RPMI7951 (cell line): ENCODE measurements at regions not wholly inside any gene's neighbourhood (a gene's known extent, or its start where the extent isn't known, plus 50 kb on each side); places are given as distances from the start of the nearest gene placed in this dataset.
"Not testable (repeated sequence)": the region's sequence is repeated elsewhere in the genome, so short reads cannot be mapped to it uniquely, and the experiment has no call there.

Source experiments
- DNase-seq: peaks from one replicate; pipeline ENCODE4 v3.0.0-alpha.2; 2012; ENCODE audit warnings: low read depth

DNA sequence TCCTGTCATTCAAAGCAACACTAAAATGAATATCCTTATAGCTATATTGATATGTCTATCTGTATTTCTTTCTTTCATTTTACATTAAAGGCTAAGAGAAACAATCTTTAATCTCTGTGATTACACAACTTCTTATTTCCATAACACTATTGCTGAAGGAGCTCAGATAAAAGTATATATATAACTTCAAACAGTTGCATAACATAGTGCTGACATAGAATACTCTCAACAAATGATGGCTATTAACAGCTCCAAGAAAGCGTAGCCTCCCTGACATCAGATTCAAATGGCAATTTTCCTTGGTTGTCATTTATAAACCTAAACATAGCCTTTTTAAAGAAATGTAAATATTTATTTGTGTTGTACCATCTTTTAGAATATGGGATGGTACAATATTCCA, 116.6 kb upstream of the PTPRG start:
- DNase-seq: no peak

DNA sequence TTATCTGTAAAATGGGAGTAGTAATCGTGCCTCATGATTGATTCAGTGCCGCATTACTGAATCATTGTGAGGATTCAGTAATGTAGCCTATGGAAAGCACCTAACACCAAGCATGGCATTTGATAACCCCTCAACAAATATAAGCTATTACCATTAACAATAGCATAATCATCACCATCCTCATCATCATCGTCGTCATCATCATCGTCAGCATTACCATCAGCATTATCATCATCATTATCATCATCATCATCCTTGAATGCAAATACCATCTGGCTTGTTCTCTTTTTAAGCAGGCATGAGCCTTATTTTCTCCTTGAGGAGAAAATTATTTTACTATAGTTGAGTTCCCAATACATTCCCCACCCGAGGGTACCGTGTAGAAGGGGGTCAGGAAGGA, 115.4 kb upstream of the PTPRG start:
- DNase-seq: no peak

DNA sequence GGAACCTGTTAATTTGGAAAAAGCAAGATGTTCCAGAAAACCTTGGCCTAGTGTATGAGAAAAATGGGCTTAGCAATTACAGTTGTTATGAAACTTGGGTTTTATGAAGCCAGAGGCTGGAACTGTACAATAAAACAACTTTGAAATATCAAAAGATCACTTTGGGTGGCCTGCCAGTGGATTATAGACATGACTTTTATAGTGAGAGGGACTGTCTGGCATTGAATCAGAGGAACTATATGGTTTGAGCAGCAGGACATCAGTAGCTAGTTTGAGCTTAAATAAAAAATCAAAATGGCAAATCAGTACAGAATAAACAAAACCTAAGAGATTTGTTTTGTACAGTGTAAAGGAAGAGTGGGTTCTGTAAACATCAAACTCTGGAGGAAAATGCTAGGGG, 115.0 kb upstream of the PTPRG start:
- no peak for DNase-seq

DNA sequence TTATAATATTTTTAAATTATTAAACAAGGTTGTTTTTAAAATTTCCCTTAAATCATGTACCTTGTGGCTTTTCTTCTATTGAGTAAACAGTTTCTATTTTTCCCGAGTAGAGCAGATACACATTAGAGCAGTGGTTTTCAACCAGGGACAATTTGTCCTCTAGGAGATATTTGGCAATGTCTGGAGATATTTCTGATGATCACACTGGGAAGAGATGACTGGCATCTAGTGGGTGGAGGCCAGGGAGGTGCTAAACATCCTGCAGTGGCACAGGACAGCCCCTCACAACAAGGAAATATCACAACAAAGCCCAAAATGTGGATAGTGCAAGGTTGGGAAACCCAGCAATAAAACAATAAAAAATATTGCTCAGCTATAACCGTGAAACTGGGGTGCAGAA, 113.0 kb upstream of the PTPRG start:
- no peak for DNase-seq

DNA sequence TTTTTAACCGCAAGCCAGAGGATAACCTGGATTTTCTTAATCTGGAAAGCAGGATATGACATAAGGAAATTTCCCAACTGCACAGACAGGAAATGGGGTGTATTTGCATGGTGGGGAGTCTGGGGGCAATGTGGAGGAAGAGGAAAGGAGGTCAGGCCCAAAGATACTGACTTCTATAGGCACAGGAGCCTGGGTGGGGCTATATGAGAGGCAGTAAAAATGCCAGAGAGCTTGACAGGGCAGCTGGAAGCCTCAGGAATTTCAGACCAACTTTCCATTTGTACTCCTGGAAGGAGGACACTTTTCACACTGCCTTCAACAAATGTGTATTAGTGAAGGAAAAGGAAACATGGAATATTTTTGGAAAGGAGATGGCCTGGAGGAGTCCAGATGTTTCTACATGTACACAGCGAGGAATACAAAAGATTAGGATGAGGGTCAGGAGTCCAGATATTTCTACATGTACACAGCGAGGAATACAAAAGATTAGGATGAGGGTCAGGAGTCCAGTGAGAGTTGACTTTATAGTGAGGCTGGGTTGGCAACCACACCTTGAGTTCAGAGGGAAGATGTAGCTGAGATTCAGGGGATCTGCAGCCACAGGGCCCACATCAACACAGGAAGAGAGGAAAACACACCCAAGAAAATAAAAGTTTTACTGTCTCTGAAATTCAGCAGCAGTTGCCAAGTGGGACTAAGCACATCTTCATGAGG, 111.9 kb upstream of the PTPRG start:
- no peak for DNase-seq

DNA sequence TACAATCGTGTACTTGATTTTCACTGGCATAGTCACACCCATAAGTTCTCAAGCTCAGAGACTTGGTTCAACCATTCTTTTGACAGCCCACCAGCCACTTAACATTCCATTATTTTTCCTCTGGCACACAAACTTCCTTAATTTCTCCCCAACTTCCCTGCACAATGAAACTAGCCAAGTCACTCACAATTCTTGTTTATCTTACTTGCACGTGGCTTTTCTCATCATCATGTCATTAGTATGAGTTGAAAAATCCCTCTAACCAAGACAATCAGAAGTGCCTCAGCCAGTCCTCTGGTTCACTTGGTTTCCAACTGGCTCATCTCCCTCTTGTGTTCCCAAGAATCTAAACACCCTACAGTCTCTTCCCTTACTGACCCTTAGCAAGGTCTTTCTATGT, 110.5 kb upstream of the PTPRG start:
- no peak for DNase-seq

DNA sequence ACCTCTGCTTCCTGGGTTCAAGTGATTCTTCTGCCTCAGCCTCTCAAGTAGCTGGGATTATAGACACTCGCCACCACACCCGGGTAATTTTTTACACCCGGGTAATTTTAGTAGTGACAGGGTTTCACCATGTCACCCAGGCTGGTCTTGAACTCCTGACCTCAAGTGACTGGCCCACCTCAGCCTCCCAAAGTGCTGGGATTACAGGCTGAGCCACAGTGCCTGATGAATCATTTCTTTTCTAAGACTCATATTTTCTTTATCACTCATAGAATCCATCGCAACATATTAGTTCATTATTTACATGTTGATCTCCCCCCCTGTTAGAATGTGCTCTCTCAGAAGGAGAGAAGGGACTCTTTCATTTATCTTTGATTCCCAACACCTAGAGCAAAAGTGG, 109.5 kb upstream of the PTPRG start:
- DNase-seq: peak; percentile 6

DNA sequence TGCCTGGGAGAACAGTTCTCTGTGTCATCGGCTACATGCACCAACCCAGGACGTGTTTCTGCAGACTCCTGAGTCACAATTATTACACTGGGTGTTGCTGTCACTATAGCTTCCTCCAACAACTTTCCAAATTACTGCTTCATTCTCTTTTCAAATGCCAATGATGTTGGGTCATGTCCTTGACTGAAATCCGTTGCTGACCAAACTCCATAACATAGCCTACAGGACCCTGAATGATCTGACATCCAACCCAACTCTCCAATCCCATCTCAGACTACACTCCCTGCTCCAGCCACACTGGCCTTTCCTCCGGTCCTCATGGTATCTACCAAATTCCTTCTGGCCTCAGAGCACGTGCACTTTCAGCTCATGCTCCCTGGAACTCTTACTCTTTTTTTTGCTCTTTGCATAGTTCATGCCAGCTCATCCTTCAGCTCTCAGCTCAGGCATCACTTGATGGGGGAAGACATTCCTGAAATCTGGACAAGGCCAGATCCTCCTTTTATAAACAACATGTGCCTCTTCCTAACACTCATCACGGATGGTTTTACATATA, 108.8 kb upstream of the PTPRG start:
- peak; percentile 25 for DNase-seq

DNA sequence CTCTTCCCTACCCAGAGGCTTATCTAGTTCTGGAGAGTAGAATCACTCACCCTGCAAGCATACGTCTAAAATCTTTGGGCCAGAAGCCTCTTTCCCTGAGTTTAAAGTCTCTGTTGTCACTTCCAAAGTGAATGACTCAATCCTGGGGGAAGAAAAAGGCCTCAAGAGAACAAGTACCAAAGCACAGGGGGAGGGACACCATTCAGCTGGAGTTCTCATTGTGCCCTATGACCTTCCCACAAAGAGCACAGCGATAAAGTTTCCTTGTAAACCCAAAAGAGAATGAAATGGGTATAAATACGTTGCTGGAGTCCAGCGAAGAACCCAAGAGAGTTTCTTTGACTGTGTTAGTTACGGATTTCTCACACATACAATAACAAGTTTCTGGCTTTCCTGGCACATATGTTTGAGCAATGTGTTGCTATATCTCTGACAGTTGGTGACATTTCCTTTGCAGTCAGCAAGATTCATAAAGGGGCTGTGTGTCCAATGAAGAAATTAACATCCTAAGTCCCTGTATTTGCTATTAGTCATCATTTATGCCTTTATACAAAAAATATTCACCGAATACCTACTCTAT, 107.3 kb upstream of the PTPRG start:
- DNase-seq: no peak

DNA sequence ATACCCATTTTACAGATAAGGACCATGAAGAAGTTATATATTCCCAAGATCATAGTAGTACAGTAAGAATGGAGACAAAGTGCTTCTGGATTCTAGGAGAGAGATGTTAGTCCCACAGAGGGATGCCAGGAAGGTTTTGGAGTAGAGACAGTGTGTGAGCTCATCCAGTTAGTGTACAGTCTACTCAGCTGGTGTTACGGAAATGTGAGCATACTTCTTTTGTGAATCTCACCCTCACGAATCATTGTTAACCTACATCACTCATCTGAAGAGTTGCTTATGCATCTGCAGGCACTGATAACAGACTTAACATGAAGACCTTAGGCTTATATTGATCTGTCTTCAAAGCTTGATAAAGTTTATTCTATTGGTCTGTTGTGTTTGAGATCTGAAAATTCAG, 106.6 kb upstream of the PTPRG start:
- DNase-seq: no peak

DNA sequence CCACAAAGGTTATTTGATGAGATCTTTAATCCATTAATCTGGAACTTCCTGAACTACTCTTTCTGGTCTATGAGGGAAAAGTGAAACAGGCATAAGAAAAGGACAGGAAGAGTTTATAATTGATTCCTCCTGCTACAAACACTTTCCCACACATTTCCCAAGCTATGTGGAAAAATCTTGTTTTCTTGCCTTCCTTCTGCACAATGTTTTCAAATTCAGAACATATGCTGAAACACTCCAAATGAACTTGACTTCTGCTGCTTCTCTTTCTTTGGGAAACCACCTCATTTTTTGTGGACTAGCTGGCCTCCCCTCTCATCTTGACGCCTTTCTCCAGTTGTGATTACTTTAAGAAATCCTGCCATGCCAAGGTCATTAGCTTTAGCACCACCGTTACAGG, 100.7 kb upstream of the PTPRG start:
- DNase-seq: peak; percentile 8

DNA sequence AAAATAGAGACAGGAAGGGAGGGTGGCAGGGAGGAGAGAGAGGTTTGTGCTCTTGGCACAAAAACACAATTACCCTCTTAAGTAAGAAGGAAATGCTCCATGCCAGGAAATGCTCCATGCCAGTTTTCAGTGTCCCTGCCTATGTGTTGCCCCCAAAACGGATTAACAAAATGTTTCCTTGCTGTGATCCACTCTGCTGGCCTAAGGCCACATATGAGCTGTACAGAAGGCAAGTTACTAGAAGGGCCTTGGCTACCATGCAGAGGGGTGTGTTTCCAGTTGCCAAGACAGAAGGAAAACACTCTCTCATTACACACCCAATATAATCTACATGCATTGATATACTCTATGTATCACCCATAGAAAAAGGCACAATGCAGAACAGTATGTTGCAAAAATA, 98.2 kb upstream of the PTPRG start:
- DNase-seq: no peak

DNA sequence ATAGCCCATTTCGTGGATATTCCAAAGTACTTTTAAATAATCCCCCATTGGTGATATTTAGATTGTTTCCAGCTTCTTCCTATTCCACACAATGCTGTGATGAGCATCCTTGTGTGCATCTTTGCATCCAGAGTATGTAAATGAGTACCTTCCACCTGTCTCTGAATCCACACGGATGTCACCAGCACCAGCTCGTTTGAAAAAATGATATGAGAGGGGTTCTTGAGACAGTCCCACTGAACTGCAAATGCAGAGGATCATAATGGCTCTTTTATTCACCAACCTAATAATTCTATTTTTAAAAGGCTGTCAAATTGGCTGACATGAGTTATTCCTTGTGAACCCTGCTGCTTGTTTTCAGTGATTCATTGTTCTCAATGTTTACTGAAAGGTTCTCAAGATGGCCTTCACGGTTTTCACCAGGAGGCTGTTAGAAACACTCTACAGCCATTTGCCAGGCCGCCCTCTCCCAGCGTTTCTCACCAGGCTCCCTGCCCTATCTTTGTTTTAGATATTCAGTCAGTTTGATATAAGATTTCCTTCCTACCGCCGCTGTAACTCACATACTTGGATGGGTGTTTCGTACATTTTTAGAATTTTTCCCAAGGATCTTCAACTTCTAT, 96.7 kb upstream of the PTPRG start:
- no peak for DNase-seq

DNA sequence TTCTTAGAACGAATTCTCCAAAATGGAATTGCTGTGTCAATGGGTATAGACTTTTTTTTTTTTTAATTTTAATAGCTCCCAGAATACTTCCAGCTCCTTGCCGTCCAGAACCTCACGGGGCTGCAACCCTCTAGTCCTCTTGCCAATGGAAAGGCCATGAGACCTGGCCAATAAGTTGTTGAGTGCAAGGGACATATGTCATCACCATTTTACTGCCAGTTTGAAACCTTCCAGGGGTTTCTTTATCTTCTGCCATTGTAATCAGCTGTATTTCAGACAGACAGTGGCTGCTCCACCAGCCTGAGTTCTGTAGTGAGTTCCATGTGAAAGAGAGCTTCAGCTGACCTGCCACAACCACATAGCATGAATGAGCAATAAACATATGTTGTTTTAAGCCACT, 95.0 kb upstream of the PTPRG start:
- no peak for DNase-seq

DNA sequence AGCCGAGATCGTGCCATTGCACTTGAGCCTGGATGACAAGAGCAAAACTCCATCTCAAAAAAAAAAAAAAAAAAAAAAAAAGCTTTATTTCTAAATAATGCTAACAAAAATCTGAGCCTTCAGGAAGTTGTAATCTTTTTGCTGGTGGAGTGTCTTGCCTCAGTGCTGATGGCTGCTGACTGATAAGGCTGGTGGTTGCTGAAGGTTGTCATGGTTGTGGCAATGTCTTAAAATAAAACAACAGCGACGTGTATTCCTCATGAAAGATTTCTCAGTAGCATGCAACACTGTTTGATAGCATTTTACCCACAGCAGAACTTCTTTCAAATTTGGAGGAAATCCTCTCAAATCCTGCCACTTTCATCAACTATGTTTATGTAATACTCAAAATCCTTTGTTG, 77.4 kb upstream of the PTPRG start:
- DNase-seq: no peak

DNA sequence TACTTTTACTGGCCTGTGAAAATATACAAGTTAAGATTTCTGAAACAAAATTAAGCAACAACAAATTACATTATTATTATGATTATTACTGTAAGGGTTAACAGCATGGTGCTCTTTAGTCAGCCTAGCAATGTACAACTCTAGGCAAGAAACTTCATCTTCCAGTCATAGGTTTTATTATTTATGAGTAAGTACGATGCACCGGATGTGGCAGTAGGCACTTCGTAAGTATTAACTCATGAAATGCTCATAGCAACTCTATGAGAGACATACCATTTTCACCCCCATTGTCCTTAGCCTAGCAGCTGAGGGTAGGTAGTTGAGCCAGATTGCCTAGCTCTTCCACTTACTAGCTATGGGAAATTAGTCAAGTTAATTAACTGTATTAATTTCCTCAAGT, 68.0 kb upstream of the PTPRG start:
- no peak for DNase-seq

DNA sequence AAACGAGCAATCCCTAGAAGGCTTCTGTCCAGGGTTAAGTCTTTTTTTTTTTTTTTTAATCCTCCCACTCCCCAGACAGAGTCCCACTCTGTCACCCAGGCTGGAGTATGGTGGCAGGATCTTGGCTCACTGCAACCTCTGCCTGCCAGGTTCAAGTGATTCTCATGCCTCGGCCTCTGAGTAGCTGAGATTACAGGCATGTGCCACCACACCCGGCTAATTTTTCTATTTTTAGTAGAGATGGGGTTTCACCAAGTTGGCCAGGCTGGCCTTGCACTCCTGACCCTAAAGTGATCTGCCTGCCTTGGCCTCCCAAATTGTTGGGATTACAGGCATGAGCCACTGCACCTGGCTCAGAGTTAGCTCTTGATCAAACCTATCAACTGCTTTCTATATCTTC, 67.1 kb upstream of the PTPRG start:
- not testable (repeated sequence) for DNase-seq

DNA sequence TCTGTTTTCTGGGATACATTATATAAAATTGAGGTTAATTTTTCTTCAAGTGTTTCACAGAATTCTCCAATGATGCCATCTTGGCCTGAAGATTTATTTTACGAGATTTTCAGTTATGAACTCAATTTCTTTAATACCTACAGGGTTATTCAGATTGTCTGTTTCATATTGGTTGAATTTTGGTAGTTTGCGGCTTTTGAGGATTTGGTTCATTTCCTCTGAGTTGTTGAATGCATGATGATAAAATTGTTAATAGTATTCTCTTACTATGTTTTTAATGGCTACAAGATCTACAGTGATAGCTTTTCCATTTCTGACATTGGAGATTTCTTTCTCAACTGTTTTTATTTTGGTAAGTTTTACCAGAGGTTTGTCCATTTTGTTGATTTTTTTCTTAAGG, 63.9 kb upstream of the PTPRG start:
- DNase-seq: no peak

DNA sequence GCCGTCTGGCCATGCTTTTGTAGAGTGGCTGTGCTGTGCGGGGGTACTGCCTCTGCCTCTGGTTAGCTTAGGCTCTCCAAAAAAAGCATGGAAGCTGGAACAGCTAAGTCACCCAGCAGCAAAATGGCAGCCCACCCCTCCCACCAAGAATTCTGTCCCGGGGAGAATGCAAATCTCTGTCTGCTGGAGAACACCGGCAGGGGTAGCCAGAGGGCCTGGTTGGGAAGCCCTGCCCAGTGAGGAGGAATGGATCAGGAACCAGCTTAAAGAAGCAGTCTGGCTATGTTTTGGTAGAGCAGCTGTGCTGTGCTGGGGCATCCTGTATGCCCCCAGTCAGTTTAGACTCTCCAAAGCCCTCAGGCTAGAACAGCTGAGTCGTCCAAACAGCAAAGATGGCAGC, 56.2 kb upstream of the PTPRG start:
- DNase-seq: peak; percentile 38

DNA sequence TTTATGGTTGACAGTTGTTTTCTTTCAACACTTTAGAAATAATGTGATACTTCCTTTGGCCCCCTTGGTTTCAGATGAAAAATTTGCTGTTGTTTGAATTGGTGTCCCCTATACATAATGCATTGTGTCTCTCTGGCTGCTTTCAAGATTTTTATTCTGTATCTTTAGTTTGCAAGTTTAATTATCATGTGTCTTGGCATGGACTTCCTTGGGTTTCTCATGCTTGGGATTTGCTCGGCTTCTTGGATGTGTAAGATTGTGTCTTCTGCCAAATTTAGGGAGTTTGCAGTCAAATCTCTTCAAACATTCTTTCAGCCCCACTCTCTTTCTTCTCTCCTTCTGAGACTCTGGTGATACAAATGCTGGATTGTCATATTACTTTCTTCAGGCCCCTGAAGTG, 53.4 kb upstream of the PTPRG start:
- DNase-seq: no peak
